ENCODE measurements at regions not wholly inside any gene's neighbourhood (a gene's known extent, or its start where the extent isn't known, plus 50 kb on each side); places are given as distances from the start of the nearest gene placed in this dataset.

DNA sequence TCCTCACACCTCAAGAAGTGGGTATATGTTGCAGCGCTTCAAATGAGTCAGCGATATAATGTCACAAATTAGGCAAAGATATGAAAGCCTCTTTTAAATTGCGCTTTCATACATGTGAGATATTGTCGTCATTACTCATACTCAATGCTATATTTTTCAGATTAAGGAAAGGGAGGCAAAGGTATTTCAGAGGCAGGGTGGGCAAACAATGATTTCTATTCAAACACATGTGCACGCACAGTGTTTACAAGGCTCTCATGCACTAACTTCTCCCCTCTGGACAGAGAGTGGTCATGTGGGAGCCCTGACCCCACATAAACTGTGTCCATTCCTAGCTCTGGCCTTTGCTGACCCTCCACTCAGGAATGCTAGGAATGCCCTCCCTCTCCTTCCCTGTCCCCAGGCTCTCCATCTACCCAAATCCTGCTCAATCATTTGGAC, 112.1 kb upstream of the TMEM170B start:
- no peak for DNase-seq
- H3K4me2 ChIP-seq (ENCODE audit: insufficient read depth, low read length) = no peak overlapping the region
- no peak overlapping the region for H3K9ac ChIP-seq (ENCODE audit: low read depth, low read length)
- no peak for ATAC-seq (ENCODE audit: insufficient read depth, low read depth)
- no peaks in the 10 kb centered on the region for H3K4me1 ChIP-seq (ENCODE audit: insufficient read depth, low read length)
- TF ChIP-seq, protein P1, sequence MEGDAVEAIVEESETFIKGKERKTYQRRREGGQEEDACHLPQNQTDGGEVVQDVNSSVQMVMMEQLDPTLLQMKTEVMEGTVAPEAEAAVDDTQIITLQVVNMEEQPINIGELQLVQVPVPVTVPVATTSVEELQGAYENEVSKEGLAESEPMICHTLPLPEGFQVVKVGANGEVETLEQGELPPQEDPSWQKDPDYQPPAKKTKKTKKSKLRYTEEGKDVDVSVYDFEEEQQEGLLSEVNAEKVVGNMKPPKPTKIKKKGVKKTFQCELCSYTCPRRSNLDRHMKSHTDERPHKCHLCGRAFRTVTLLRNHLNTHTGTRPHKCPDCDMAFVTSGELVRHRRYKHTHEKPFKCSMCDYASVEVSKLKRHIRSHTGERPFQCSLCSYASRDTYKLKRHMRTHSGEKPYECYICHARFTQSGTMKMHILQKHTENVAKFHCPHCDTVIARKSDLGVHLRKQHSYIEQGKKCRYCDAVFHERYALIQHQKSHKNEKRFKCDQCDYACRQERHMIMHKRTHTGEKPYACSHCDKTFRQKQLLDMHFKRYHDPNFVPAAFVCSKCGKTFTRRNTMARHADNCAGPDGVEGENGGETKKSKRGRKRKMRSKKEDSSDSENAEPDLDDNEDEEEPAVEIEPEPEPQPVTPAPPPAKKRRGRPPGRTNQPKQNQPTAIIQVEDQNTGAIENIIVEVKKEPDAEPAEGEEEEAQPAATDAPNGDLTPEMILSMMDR (IDR thresholded peaks at IDR 0.05; ENCODE audit: borderline replicate concordance, extremely low read depth, low read length, poor library complexity, severe bottlenecking) = no peak
- TF ChIP-seq EZH2 (IDR thresholded peaks at IDR 0.05; ENCODE audit: borderline replicate concordance, low read depth, low read length, severe bottlenecking) = no peak
- H3K36me3 ChIP-seq (ENCODE audit: insufficient read depth, low read length) = no peaks in the 10 kb centered on the region
- H4K20me1 ChIP-seq (ENCODE audit: insufficient read depth, low read length) = no peaks in the 10 kb centered on the region
- H2AFZ ChIP-seq (ENCODE audit: low read depth, low read length) = no peak overlapping the region
- H3K79me2 ChIP-seq (ENCODE audit: insufficient read depth, low read length) = no peaks in the 10 kb centered on the region
- H3K27ac ChIP-seq (ENCODE audit: low read length) = no peak overlapping the region
- no peaks in the 10 kb centered on the region for H3K27me3 ChIP-seq (ENCODE audit: insufficient read depth, low read length, poor library complexity)
- no peaks in the 10 kb centered on the region for H3K9me3 ChIP-seq (ENCODE audit: insufficient read depth, low read length, severe bottlenecking)
- H3K4me3 ChIP-seq (ENCODE audit: low read depth in 1 of 2, low read length in 2 of 2) = no peak overlapping the region

DNA sequence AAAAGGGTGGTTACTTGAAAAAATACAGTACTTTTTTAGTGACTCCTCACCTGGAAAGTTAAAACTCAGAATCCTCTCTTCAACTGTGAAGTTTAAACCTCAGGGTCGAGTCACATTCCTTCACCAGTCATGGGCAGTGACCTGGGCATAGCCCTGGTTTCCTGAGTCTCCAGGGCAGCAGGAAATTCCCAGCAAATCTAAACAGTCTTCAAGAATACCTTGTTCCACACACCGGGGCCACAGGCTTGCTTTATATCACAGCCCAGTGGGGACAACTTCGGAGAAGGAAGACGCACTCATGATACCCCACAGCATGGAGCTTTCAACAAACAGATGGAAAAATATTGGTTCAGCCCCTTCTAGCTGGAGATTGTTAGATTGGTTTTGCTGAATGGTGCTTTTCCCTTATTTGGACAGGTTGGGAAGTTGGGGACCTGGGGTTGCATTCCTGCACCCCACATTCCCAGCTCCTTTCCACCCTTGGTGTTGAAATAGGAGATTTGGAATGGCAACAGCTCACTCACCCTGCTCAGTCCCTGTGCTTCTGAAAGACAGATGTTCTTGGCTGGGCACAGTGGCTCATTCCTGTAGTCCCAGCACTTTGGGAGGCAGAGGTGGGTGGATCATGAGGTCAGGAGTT, 113.0 kb upstream of the TMEM170B start:
- no peaks in the 10 kb centered on the region for H4K20me1 ChIP-seq (ENCODE audit: insufficient read depth, low read length)
- H3K4me2 ChIP-seq (ENCODE audit: insufficient read depth, low read length) = no peak overlapping the region
- H3K79me2 ChIP-seq (ENCODE audit: insufficient read depth, low read length) = no peaks in the 10 kb centered on the region
- H3K4me1 ChIP-seq (ENCODE audit: insufficient read depth, low read length) = no peaks in the 10 kb centered on the region
- no peak overlapping the region for H3K9ac ChIP-seq (ENCODE audit: low read depth, low read length)
- H3K9me3 ChIP-seq (ENCODE audit: insufficient read depth, low read length, severe bottlenecking) = no peaks in the 10 kb centered on the region
- TF ChIP-seq, protein P1 (IDR thresholded peaks at IDR 0.05; ENCODE audit: borderline replicate concordance, extremely low read depth, low read length, poor library complexity, severe bottlenecking) = no peak
- TF ChIP-seq EZH2 (IDR thresholded peaks at IDR 0.05; ENCODE audit: borderline replicate concordance, low read depth, low read length, severe bottlenecking) = no peak
- no peaks in the 10 kb centered on the region for H3K27me3 ChIP-seq (ENCODE audit: insufficient read depth, low read length, poor library complexity)
- DNase-seq (no peak), ATAC-seq (ENCODE audit: insufficient read depth, low read depth) (no peak)
- no peaks in the 10 kb centered on the region for H3K36me3 ChIP-seq (ENCODE audit: insufficient read depth, low read length)
- H3K4me3 ChIP-seq (ENCODE audit: low read depth in 1 of 2, low read length in 2 of 2) = no peak overlapping the region
- H2AFZ ChIP-seq (ENCODE audit: low read depth, low read length) = no peak overlapping the region
- no peak overlapping the region for H3K27ac ChIP-seq (ENCODE audit: low read length)

DNA sequence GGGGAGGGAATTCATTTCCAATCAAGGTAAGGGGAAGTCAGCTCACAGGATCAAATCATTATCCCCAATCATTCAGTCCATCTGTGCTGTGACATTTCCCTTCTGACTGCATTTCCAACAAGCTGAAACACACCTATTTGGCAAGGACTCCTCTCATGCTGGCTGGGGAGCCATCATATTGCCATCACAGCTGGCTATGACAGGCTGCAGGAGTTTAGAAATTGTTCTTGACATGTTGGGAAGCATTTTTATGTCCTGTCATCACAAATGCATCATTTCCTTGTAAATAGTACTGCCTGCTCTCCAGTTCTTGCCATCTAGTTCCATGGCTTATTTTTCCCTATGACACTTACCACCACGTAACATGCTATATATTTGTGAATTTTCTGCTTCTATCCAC, 113.9 kb upstream of the TMEM170B start:
- Histone ChIP-seq H3K4me1 (ENCODE audit: insufficient read depth, low read length) (no peaks in the 10 kb centered on the region), H4K20me1 (ENCODE audit: insufficient read depth, low read length) (no peaks in the 10 kb centered on the region), H3K4me2 (ENCODE audit: insufficient read depth, low read length) (no peak overlapping the region), H3K27ac (ENCODE audit: low read length) (no peak overlapping the region), H3K79me2 (ENCODE audit: insufficient read depth, low read length) (no peaks in the 10 kb centered on the region), H3K27me3 (ENCODE audit: insufficient read depth, low read length, poor library complexity) (no peaks in the 10 kb centered on the region), H3K4me3 (ENCODE audit: low read depth in 1 of 2, low read length in 2 of 2) (no peak overlapping the region), H3K36me3 (ENCODE audit: insufficient read depth, low read length) (no peaks in the 10 kb centered on the region), H3K9ac (ENCODE audit: low read depth, low read length) (no peak overlapping the region), H2AFZ (ENCODE audit: low read depth, low read length) (no peak overlapping the region), H3K9me3 (ENCODE audit: insufficient read depth, low read length, severe bottlenecking) (no peaks in the 10 kb centered on the region)
- ATAC-seq (ENCODE audit: insufficient read depth, low read depth) (no peak), DNase-seq (no peak)
- TF ChIP-seq EZH2 (IDR thresholded peaks at IDR 0.05; ENCODE audit: borderline replicate concordance, low read depth, low read length, severe bottlenecking) = no peak
- TF ChIP-seq, protein P1 (IDR thresholded peaks at IDR 0.05; ENCODE audit: borderline replicate concordance, extremely low read depth, low read length, poor library complexity, severe bottlenecking) = no peak
